ENCODE measurements at regions not wholly inside any gene's neighbourhood (a gene's known extent, or its start where the extent isn't known, plus 50 kb on each side); places are given as distances from the start of the nearest gene placed in this dataset.

GRCh38 chr2:181370126-181370525, 87.1 kb upstream of the ITGA4 start:
- TF ChIP-seq, protein P1, sequence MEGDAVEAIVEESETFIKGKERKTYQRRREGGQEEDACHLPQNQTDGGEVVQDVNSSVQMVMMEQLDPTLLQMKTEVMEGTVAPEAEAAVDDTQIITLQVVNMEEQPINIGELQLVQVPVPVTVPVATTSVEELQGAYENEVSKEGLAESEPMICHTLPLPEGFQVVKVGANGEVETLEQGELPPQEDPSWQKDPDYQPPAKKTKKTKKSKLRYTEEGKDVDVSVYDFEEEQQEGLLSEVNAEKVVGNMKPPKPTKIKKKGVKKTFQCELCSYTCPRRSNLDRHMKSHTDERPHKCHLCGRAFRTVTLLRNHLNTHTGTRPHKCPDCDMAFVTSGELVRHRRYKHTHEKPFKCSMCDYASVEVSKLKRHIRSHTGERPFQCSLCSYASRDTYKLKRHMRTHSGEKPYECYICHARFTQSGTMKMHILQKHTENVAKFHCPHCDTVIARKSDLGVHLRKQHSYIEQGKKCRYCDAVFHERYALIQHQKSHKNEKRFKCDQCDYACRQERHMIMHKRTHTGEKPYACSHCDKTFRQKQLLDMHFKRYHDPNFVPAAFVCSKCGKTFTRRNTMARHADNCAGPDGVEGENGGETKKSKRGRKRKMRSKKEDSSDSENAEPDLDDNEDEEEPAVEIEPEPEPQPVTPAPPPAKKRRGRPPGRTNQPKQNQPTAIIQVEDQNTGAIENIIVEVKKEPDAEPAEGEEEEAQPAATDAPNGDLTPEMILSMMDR (IDR thresholded peaks at IDR 0.05; ENCODE audit: low read depth, low read length), result no peak
- TF ChIP-seq EZH2phosphoT487 (IDR thresholded peaks at IDR 0.05; ENCODE audit: low read depth), result no peak
